Activated CD8-positive, alpha-beta memory T cell treated with anti-CD3 and anti-CD28 coated beads, Interleukin-2, amount 10 ng/mL, durations not matched to agents 7 days and 5 days (primary cell): ENCODE measurements at regions not wholly inside any gene's neighbourhood (a gene's known extent, or its start where the extent isn't known, plus 50 kb on each side); places are given as distances from the start of the nearest gene placed in this dataset.

Source experiments
- ATAC-seq: fragments of 150-1000 bp; cut with Tn5 transposase; one replicate; pipeline ENCODE4 v1.10.0; 2021; ENCODE audit warnings: moderate library complexity
- CTCF ChIA-PET: fragments of 350-600 bp; sonication (Branson Sonifier 250); formaldehyde crosslinking; loops from one replicate; lab custom pipeline; 2021; ENCODE audit warnings: antibody characterized with exemption; lab: Charles Lee
- DNase-seq: peaks from one replicate; pipeline ENCODE4 v3.0.0-alpha.2; 2020
- H3K27ac Mint-ChIP-seq: one replicate; pipeline ENCODE4 v1.8.0; 2021; ENCODE audit warnings: mild to moderate bottlenecking, mixed read lengths
- H3K27me3 Mint-ChIP-seq: one replicate; pipeline ENCODE4 v1.8.0; 2021; ENCODE audit warnings: mixed read lengths
- H3K36me3 Mint-ChIP-seq: one replicate; pipeline ENCODE4 v1.8.0; 2021; ENCODE audit warnings: mild to moderate bottlenecking, mixed read lengths
- H3K4me1 Mint-ChIP-seq: one replicate; pipeline ENCODE4 v1.8.0; 2021; ENCODE audit warnings: mixed read lengths
- H3K4me3 Mint-ChIP-seq: one replicate; pipeline ENCODE4 v1.8.0; 2021; ENCODE audit warnings: mild to moderate bottlenecking, moderate library complexity, mixed read lengths
- H3K9me3 Mint-ChIP-seq: one replicate; pipeline ENCODE4 v1.8.0; 2022; ENCODE audit warnings: low read depth, mixed read lengths

DNA sequence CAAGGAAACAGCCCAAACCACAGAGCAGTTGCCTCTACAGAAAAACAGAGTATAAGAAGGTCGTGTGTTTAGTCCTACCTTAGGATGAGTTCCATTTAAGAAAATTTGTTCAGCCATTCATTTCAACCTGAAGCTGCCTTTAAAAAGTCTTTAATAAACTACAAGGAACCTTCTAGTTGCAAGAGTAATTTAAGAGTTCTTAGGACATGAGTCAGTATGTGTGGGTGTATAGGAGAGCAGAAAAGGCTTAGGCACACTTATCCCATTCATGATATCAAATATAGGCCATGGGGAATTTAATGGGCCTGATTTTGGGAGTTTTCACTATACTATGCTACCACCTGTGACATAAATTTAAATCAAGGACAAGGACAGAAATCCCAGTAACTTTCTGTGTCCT is 496.8 kb downstream of the TFEC start:
- no peak for ATAC-seq
- no peak overlapping the region for H3K27ac Mint-ChIP-seq
- no peak for DNase-seq
- H3K36me3 Mint-ChIP-seq, result no peaks in the 10 kb centered on the region
- no peaks in the 10 kb centered on the region for H3K27me3 Mint-ChIP-seq
- no peaks in the 10 kb centered on the region for H3K9me3 Mint-ChIP-seq
- CTCF ChIA-PET, result no interaction called here
- H3K4me3 Mint-ChIP-seq, result no peak overlapping the region
- no peaks in the 10 kb centered on the region for H3K4me1 Mint-ChIP-seq

DNA sequence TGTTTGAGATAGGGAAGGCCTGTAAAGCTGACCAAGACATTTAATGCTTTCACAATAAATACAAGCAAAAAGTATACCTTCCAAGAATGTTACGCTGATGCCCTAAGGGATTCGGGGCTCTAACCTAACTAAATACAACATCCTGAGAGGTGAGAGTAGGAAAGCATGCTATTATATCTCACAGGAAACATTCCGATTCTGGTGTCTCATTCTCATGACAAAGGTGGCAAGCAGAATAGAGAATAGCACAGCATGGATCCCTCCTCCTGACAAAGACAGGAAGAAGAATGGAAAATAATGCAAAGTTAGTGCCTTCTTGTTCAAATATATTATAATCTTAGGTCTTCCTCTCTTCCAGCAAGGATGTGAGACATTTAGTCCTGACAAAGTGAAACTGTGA is 504.3 kb downstream of the TFEC start:
- Mint-ChIP-seq H3K27ac (no peak overlapping the region), H3K36me3 (no peaks in the 10 kb centered on the region), H3K9me3 (no peaks in the 10 kb centered on the region), H3K4me3 (no peak overlapping the region), H3K4me1 (no peaks in the 10 kb centered on the region), H3K27me3 (no peaks in the 10 kb centered on the region)
- CTCF ChIA-PET, result no interaction called here
- ATAC-seq, result no peak
- DNase-seq, result no peak

DNA sequence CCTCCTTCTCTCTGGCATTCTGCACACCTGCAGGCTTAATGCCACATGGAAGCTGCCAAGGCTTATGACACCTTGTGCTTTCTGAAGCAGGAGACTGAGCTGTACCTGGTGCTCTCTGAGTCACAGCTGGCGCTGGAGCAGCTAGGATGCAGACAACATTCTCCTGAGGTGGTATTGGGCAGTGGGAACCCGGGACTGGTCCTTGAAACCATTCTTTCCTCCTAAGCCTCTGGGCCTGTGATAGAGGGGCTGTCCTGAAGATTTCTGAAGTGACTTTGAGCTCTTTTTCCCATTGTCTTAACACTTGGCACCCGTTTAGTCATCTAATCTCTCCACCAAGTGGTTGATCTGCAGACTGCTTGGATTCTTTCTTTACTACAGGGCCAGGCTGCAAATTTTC is 508.4 kb downstream of the TFEC start:
- no peak for ATAC-seq
- CTCF ChIA-PET, result no interaction called here

DNA sequence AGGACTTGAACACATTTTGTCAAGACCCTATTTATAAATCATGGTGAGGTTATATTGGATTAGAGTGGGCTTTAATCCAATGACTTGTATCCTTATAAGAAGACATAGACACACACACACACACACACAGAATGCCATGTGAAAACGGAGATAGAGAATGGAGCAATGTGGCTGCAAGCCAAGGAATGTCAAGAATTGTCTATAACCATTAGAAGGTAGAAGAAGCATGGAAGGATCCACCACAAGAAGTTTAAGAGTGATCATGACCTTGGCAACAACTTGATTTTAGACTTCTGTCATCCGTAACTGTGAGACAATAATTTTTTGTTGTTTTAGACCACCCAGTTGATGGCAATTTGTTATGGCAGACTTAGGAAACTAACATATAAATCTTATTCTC is 514.2 kb downstream of the TFEC start:
- DNase-seq, result no peak
- Mint-ChIP-seq H3K27ac (no peak overlapping the region), H3K4me3 (no peak overlapping the region), H3K27me3 (no peaks in the 10 kb centered on the region), H3K36me3 (no peaks in the 10 kb centered on the region), H3K9me3 (no peaks in the 10 kb centered on the region), H3K4me1 (no peaks in the 10 kb centered on the region)
- no peak for ATAC-seq
- CTCF ChIA-PET, result no interaction called here

More for the DNA sequence above, 508.4 kb downstream of the TFEC start:
- H3K9me3 Mint-ChIP-seq, result no peaks in the 10 kb centered on the region
- no peak overlapping the region for H3K27ac Mint-ChIP-seq
- no peaks in the 10 kb centered on the region for H3K27me3 Mint-ChIP-seq
- H3K36me3 Mint-ChIP-seq, result no peaks in the 10 kb centered on the region
- DNase-seq, result no peak
- H3K4me3 Mint-ChIP-seq, result no peak overlapping the region
- no peaks in the 10 kb centered on the region for H3K4me1 Mint-ChIP-seq

DNA sequence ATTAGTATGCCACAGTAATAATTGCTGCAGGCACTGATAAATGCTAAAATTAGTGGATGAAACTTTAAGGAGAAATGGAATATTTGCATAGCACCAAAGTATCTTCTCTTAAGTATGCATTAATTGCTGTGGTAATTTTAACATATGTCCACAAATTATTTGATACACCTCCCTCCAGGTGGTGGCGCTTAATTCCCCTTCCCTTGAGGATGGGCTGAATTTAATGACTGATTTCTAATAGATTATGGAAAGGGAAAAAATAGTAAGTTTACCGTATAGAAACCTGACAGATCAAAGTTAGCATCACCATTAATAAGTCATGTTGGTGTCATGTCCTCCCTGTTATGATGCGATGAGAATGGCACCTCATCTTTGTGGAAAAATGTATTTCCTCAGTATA is 519.2 kb downstream of the TFEC start:
- no peak for ATAC-seq
- no peak for DNase-seq
- CTCF ChIA-PET, result no interaction called here
- Mint-ChIP-seq H3K4me1 (no peaks in the 10 kb centered on the region), H3K27me3 (peaks cover 5% of the 10 kb centered on the region), H3K27ac (no peak overlapping the region), H3K9me3 (no peaks in the 10 kb centered on the region), H3K36me3 (no peaks in the 10 kb centered on the region), H3K4me3 (no peak overlapping the region)

DNA sequence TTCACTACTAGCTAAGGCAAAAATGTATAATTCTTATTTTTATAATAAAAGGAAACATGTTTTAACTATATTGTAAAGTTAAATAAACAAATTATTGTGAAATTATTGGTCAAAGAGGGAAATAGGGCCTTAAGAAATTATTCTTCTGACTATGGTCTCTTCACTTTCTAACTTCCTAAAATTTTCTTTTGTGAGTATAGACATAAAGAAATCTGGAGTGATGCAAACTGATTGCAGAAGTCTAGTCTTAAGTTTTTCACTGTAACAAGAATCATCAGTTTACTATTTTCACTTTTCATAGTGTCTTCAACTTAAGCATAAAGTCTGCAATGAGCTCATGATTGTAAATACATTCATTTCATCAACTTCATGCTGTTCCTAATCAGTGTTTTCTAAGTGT is 525.4 kb downstream of the TFEC start:
- Mint-ChIP-seq H3K36me3 (no peaks in the 10 kb centered on the region), H3K4me1 (no peaks in the 10 kb centered on the region), H3K4me3 (no peak overlapping the region), H3K27ac (no peak overlapping the region), H3K9me3 (no peaks in the 10 kb centered on the region), H3K27me3 (peaks cover 5% of the 10 kb centered on the region)
- DNase-seq (no peak), ATAC-seq (no peak)
- CTCF ChIA-PET, result no interaction called here

DNA sequence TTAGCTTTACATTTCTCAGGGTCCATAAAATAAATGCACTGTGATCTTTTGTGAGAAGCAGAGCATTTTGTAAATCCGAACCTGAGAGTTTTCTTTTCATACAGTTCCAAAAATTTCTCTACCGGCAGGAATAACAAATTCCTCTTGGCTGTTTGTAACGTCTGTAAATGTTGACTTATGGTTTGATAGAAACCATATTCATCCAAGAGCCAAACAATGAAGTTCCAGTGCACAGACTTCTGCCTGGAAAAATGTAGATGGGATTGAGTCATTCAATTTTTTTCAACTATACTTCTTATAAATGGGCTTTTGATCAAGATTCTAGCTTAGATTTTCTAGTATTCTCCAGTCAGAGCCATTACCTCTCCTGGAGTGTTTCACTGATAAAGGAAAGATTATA is 530.6 kb downstream of the TFEC start:
- no peaks in the 10 kb centered on the region for H3K36me3 Mint-ChIP-seq
- DNase-seq (no peak), ATAC-seq (no peak)
- CTCF ChIA-PET, result no interaction called here
- no peaks in the 10 kb centered on the region for H3K27me3 Mint-ChIP-seq
- H3K27ac Mint-ChIP-seq, result no peak overlapping the region
- H3K4me1 Mint-ChIP-seq, result no peaks in the 10 kb centered on the region
- no peaks in the 10 kb centered on the region for H3K9me3 Mint-ChIP-seq
- no peak overlapping the region for H3K4me3 Mint-ChIP-seq

DNA sequence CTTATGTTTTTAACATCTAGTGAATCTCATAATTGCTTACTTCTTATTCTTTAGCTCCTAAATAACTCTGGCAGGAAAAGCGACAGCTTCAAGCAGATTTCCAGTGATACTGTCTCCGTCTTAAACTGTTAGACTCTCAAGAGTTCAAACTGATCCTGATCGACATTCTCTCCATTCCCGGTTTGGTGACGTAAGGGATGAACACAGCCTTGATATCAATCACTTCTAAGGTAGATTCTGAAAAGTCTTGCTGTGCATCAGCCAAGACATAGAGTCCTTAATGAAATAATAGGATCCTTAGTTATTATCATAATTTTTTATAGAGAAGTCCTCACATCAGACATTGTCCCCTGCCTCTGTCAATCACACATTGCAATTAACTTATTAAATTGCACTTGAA is 534.6 kb downstream of the TFEC start:
- Mint-ChIP-seq H3K9me3 (no peaks in the 10 kb centered on the region), H3K36me3 (no peaks in the 10 kb centered on the region), H3K4me1 (no peaks in the 10 kb centered on the region), H3K27me3 (no peaks in the 10 kb centered on the region), H3K4me3 (no peak overlapping the region), H3K27ac (no peak overlapping the region)
- CTCF ChIA-PET, result no interaction called here
- ATAC-seq (no peak), DNase-seq (no peak)

DNA sequence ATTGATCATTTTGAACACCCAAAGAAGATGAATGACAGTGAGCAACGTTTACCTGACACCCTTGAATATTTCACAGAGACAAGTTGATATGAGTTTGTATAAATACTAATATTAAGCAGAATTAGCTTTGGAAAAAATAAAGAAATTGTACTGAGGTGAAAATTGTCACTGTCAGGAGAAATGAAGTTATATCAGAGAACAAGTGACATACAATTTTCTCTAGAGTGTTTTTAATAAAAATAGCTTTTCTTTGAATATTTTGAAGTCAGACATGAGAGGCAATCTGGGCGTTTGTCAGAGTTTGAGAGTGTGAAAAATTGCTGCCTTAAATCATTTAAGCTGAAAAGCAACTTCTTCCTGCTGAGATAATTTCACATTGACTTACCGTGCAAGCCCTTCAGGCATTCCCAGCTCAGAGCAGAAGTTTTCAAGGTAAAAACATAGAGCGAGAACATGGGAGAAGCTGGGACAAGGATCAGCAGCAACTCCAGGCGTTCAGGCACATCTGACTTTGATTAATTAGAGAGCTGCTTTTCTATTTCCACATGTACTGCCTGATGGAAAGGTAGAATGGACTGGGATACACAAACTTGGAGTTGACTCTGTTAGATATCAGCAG is 535.9 kb downstream of the TFEC start:
- Mint-ChIP-seq H3K4me1 (no peaks in the 10 kb centered on the region), H3K27me3 (no peaks in the 10 kb centered on the region), H3K4me3 (no peak overlapping the region), H3K27ac (no peak overlapping the region), H3K36me3 (no peaks in the 10 kb centered on the region), H3K9me3 (no peaks in the 10 kb centered on the region)
- DNase-seq, result no peak
- no peak for ATAC-seq
- CTCF ChIA-PET, result interaction anchor here (0.6 kb wide), 1 partner anchor 22 kb away, joined by 3 read pairs; no protein-coding TSS in a partner anchor

DNA sequence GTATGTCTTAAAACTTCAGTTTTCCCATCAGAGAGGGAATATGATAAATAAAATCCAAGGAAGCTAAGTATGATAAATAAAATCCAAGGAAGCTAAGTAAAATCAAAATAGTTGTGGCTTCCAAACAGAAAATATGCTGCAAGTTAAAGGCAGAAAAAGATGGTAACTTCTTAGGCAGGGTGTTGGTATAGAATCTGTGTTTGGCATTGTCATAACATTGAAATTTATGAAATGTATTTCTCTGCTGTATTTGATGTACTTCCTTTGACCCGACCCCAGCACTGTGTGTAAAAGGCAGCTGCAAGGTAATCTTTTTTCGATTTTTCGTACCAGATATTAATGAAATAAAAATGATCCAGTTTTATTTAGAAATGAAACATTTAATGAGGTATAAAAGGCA is 537.2 kb downstream of the TFEC start:
- Mint-ChIP-seq H3K36me3 (no peaks in the 10 kb centered on the region), H3K27me3 (no peaks in the 10 kb centered on the region), H3K27ac (no peak overlapping the region), H3K4me3 (no peak overlapping the region), H3K4me1 (no peaks in the 10 kb centered on the region), H3K9me3 (no peaks in the 10 kb centered on the region)
- DNase-seq (no peak), ATAC-seq (no peak)
- CTCF ChIA-PET, result no interaction called here

DNA sequence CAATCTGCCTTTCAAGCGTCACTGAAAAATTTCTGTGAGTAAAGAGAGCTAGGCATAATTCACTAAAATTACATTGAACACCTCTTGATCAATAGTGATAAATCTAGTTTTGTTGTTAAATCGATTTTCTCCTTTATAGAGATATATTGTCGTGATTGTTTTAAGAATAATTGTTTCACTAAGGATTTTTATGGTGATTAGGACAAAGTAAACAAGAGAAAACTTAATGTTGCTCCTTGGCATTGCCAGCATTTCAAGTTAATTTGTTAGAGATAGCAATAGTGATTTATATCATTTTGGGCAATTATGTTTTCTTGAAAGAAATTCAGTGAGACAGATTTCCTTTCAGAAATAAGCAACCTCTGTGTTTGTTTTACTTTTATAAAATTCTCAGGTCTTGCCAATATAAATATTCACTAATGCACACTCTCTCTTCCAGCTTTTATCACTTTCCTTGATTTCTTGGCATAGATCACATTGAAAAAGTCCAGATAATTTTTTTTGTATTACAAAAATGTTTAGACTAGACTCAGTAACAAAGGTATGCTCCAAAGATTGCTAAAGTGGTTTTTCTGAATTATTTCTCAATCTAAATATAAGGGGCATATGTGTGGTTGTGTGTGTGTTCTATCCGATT is 538.7 kb downstream of the TFEC start:
- ATAC-seq, result no peak
- Mint-ChIP-seq H3K27me3 (no peaks in the 10 kb centered on the region), H3K4me1 (no peaks in the 10 kb centered on the region), H3K36me3 (no peaks in the 10 kb centered on the region), H3K27ac (no peak overlapping the region), H3K9me3 (no peaks in the 10 kb centered on the region), H3K4me3 (no peak overlapping the region)
- CTCF ChIA-PET, result no interaction called here
- DNase-seq, result no peak

DNA sequence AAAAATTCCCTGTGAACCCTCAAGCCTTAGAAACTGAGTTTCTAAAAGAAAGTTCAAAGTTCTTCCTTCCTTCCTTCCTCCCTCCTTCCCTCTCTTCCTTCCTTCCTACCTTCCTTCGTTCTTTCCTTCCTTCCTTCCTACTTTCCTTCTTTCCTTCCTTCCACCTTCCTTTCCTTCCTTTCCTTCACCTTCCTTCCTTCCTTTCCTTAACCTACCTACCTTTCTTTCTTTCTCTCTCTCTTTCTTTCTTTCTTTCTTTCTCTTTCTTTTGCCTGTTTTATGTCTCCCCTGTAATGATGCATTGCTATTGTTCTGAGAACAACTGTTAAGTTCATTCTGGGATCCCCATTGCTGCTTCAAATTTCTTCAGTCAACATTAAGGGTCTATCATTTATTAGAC is 551.1 kb downstream of the TFEC start:
- H3K4me3 Mint-ChIP-seq, result no peak overlapping the region
- peaks cover 35% of the 10 kb centered on the region for H3K27me3 Mint-ChIP-seq

DNA sequence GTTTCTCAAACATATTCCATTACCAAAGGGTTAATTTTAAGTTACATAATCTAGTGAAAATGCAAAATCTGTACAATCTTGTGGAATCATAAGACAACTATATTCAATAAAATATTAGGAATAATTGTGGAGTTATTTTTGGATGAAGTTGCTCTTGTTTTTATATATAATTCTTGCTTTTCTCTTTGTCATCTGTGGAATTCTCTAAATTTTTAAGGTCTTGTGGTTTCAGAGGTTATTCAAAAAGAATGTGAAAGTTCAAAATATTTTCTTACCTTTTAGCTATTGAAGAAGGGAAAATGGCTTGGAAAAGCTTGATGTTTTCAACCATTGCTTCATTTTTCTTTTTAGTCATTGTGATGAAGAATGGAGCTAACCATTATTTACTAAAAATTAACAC is 552.1 kb downstream of the TFEC start:
- Mint-ChIP-seq H3K27me3 (peaks cover 37% of the 10 kb centered on the region), H3K36me3 (no peaks in the 10 kb centered on the region), H3K27ac (no peak overlapping the region), H3K4me3 (no peak overlapping the region), H3K4me1 (peaks cover 14% of the 10 kb centered on the region), H3K9me3 (no peaks in the 10 kb centered on the region)
- ATAC-seq, result no peak
- DNase-seq, result no peak
- CTCF ChIA-PET, result no interaction called here

More for the DNA sequence above, 551.1 kb downstream of the TFEC start:
- DNase-seq (no peak), ATAC-seq (no peak)
- Mint-ChIP-seq H3K4me1 (peaks cover 14% of the 10 kb centered on the region), H3K27ac (no peak overlapping the region), H3K36me3 (no peaks in the 10 kb centered on the region), H3K9me3 (no peaks in the 10 kb centered on the region)
- CTCF ChIA-PET, result no interaction called here

DNA sequence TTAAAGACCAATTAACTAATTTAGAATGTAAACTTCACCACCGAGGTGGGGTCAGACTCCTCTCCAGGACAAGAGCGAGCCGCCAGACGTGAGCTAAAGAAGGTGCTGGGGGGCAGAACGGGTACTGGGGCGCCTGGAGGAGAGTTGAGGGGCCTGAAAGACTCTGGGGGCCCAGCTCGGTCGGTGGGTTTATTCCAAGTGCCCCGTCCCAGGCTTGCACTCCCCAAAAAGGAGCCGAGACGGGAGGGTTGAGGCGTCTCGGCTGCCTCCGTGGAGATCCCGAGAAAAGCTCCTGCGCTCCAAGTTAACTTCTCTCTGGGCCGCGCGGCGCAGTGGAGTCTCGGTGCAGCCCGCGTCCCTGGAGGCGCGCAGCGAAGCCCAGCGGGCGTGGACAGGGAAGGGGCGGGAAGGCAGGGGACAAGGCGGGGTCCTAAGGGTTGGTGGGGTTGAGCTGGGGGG is 553.3 kb downstream of the TFEC start:
- Mint-ChIP-seq H3K27ac (no peak overlapping the region), H3K4me1 (peaks cover 16% of the 10 kb centered on the region), H3K27me3 (peaks cover 37% of the 10 kb centered on the region), H3K36me3 (no peaks in the 10 kb centered on the region), H3K9me3 (no peaks in the 10 kb centered on the region), H3K4me3 (peak overlapping the region; percentile 64)
- DNase-seq (no peak), ATAC-seq (peak; percentile 55)
- CTCF ChIA-PET, result interaction anchor here (1.0 kb wide), 1 partner anchor 14 kb away, joined by 3 read pairs; no protein-coding TSS in a partner anchor
